ENCODE measurements at regions not wholly inside any gene's neighbourhood (a gene's known extent, or its start where the extent isn't known, plus 50 kb on each side); places are given as distances from the start of the nearest gene placed in this dataset.
A peak's percentile ranks its signal among the peaks of the same experiment; 100 is the strongest.

DNA sequence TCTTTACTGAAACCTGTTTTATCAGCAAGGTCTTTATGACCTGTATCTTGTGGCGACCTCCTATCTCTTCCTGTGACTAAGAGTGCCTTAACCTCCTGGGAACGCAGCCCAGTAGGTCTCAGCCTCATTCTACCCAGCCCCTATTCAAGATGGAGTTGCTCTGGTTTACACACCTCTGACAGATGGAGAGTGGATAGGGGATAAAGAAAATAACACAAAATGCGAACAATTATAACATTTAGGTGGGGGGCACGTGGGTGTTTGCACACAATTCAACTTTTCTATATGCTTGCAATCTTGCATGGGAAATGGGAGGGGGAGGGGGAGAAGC is 83.3 kb downstream of the RMI2 start:
- no peaks in the 10 kb centered on the region for H3K27me3 ChIP-seq
- DNase-seq (ENCODE audit: low read depth in 1 of 2, low spot score in 1 of 2): no peak
- no peaks in the 10 kb centered on the region for H3K4me1 ChIP-seq (ENCODE audit: low read depth)
- no peak overlapping the region for H3K4me3 ChIP-seq
- H3K36me3 ChIP-seq: no peaks in the 10 kb centered on the region
- no peaks in the 10 kb centered on the region for H3K9me3 ChIP-seq (ENCODE audit: low read depth)
- TF ChIP-seq, protein P1, sequence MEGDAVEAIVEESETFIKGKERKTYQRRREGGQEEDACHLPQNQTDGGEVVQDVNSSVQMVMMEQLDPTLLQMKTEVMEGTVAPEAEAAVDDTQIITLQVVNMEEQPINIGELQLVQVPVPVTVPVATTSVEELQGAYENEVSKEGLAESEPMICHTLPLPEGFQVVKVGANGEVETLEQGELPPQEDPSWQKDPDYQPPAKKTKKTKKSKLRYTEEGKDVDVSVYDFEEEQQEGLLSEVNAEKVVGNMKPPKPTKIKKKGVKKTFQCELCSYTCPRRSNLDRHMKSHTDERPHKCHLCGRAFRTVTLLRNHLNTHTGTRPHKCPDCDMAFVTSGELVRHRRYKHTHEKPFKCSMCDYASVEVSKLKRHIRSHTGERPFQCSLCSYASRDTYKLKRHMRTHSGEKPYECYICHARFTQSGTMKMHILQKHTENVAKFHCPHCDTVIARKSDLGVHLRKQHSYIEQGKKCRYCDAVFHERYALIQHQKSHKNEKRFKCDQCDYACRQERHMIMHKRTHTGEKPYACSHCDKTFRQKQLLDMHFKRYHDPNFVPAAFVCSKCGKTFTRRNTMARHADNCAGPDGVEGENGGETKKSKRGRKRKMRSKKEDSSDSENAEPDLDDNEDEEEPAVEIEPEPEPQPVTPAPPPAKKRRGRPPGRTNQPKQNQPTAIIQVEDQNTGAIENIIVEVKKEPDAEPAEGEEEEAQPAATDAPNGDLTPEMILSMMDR (IDR thresholded peaks at IDR 0.05; ENCODE audit: low read depth, low read length): no peak
- H3K27ac ChIP-seq: no peak overlapping the region

DNA sequence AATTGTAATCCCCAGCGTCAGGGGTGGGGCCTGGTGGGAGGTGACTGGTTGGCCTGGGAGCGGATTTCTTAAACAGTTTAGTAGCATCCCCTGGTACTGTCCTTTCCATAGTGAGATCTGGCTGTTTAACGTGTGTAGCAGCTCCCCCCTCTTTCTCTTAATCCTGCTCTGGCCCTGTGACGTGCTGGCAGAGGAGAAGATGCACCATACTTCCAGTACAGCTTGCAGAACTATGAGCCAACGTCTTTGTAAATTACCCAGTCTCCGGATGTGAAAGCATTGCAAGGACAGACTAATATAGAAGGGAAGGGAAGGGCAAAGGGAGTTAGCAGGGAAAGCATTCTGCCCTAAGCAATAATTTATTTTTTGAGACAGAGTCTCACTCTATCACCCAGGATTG is 83.9 kb downstream of the RMI2 start:
- Histone ChIP-seq H3K27ac (no peak overlapping the region), H3K9me3 (ENCODE audit: low read depth) (no peaks in the 10 kb centered on the region)
- DNase-seq (ENCODE audit: low read depth in 1 of 2, low spot score in 1 of 2): no peak

DNA sequence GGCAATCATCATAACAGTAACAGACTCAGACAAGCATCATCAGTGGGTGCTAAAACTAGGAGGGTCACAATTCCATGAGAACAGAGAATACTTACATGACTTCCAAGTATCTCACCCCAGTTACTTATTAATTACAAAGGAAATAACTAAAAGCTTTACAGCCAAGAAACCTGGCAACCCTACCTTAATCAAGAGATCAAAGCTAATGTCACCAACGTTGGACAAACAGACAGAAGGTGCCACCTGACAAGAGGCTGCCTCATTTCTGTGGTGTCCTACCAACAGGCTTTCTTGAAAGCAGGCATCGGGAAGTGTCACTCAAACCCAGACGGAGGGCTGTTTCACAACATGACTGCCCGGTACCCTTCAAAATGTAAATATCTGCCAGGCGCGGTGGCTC is 84.6 kb downstream of the RMI2 start:
- Histone ChIP-seq H3K27me3 (no peaks in the 10 kb centered on the region), H3K36me3 (no peaks in the 10 kb centered on the region), H3K27ac (no peak overlapping the region), H3K4me3 (no peak overlapping the region), H3K4me1 (ENCODE audit: low read depth) (no peaks in the 10 kb centered on the region), H3K9me3 (ENCODE audit: low read depth) (no peaks in the 10 kb centered on the region)
- TF ChIP-seq, protein P1 (IDR thresholded peaks at IDR 0.05; ENCODE audit: low read depth, low read length): no peak
- DNase-seq (ENCODE audit: low read depth in 1 of 2, low spot score in 1 of 2): no peak

More for the DNA sequence above, 83.9 kb downstream of the RMI2 start:
- no peaks in the 10 kb centered on the region for H3K36me3 ChIP-seq
- TF ChIP-seq, protein P1 (IDR thresholded peaks at IDR 0.05; ENCODE audit: low read depth, low read length): no peak
- H3K4me1 ChIP-seq (ENCODE audit: low read depth): no peaks in the 10 kb centered on the region
- H3K27me3 ChIP-seq: no peaks in the 10 kb centered on the region
- no peak overlapping the region for H3K4me3 ChIP-seq

DNA sequence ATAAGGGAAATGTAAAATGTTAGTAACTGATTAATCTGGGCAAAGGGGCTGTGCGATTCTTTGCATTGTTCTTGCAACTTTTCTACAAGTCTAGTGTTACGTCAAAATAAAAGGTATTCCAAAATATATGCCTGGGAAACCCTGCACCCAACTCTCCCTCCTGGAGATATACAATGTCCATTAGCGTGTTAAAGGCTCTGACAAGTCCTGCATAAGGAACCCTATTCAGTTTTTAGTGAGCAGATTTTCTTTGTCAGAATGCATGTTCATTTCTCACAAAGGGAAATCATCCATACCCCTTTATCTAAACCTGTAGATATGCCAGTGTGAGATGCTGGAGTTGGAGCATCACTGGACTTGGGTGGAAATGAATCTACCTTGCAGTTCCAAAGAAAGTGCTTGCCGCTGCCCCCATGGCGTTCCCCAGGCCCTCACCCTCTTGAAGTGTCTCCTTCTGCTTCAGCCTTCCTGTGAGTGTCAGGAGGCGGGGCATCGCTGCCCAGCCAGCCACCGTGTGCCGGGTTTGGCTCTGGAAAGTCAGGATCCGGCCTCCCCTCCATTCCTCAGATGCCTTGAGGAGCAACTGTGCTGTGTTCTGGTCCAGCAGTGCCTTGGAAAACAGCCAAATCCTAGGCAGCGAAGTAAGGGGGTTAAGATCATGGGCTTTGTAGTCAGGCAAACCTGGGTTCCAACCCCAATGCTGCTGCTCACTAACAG is 85.5 kb downstream of the RMI2 start:
- no peak for DNase-seq (ENCODE audit: low read depth in 1 of 2, low spot score in 1 of 2)
- Histone ChIP-seq H3K4me1 (ENCODE audit: low read depth) (no peaks in the 10 kb centered on the region), H3K36me3 (no peaks in the 10 kb centered on the region), H3K27ac (no peak overlapping the region), H3K9me3 (ENCODE audit: low read depth) (no peaks in the 10 kb centered on the region), H3K4me3 (no peak overlapping the region), H3K27me3 (no peaks in the 10 kb centered on the region)
- TF ChIP-seq, protein P1 (IDR thresholded peaks at IDR 0.05; ENCODE audit: low read depth, low read length): no peak

DNA sequence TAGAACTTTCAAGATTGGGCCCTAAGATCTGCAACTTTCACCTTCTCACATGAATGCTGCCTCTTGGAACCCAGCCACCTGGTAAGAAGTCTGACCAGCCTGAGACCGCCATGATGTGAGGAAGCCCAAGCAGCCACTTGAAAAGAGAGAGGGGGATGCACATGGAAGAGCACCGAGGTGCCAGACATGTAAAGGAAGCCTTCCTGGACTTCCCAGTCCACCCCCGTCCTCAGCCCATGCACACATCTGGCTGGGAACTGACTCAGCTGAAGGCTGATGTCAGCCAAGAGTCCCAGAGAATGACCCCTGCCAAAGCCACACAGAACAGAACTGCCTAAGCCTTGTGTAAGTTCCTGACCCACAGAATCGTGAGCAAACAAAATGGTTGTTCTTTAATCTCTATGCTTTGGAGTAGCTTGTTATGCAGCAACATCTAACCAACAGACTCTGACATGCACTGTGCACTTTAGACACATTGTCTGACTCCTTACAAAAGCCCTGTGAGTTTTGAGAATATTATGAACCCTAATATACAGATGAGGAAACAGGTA is 86.7 kb downstream of the RMI2 start:
- Histone ChIP-seq H3K9me3 (ENCODE audit: low read depth) (no peaks in the 10 kb centered on the region), H3K4me1 (ENCODE audit: low read depth) (no peaks in the 10 kb centered on the region), H3K36me3 (no peaks in the 10 kb centered on the region), H3K27ac (no peak overlapping the region), H3K4me3 (no peak overlapping the region), H3K27me3 (no peaks in the 10 kb centered on the region)
- peak in 1 of 2 donors; percentile 27 for DNase-seq (ENCODE audit: low read depth in 1 of 2, low spot score in 1 of 2)
- TF ChIP-seq, protein P1 (IDR thresholded peaks at IDR 0.05; ENCODE audit: low read depth, low read length): no peak

Data from cardiac muscle cell (in vitro differentiated cells and primary cell).